Trophoblast cell (in vitro differentiated cells and primary cell): ENCODE measurements at regions not wholly inside any gene's neighbourhood (a gene's known extent, or its start where the extent isn't known, plus 50 kb on each side); places are given as distances from the start of the nearest gene placed in this dataset.

Source experiments
- DNase-seq, 2 donors: peaks; one replicate each; pipeline ENCODE4 v3.0.0-alpha.2; 2016
- H2AFZ ChIP-seq: 2 replicates; pipeline ENCODE4 v1.6.1; 2013; ENCODE audit warnings: low read length, moderate library complexity, mild to moderate bottlenecking; ENCODE audit not compliant: insufficient read depth, poor library complexity
- H2AK5ac ChIP-seq: 2 replicates; pipeline ENCODE4 v1.6.1; 2013; ENCODE audit warnings: mild to moderate bottlenecking, low read length
- H2BK120ac ChIP-seq: 2 replicates; pipeline ENCODE4 v1.6.1; 2013; ENCODE audit warnings: low read length, mild to moderate bottlenecking, moderate library complexity; ENCODE audit not compliant: insufficient read depth, poor library complexity
- H2BK12ac ChIP-seq: 2 replicates; pipeline ENCODE4 v1.6.1; 2013; ENCODE audit warnings: mild to moderate bottlenecking, low read length, moderate library complexity
- H2BK5ac ChIP-seq: 2 replicates; pipeline ENCODE4 v1.6.1; 2013; ENCODE audit warnings: low read length, low read depth, moderate library complexity, mild to moderate bottlenecking; ENCODE audit not compliant: poor library complexity
- H3K14ac ChIP-seq: 2 replicates; pipeline ENCODE4 v1.6.1; 2013; ENCODE audit warnings: mild to moderate bottlenecking, low read length
- H3K18ac ChIP-seq: 2 replicates; pipeline ENCODE4 v1.6.1; 2013; ENCODE audit warnings: mild to moderate bottlenecking, low read length
- H3K23ac ChIP-seq: 2 replicates; pipeline ENCODE4 v1.6.1; 2013; ENCODE audit warnings: low read length
- H3K27ac ChIP-seq: 2 replicates; pipeline ENCODE4 v1.5.1; 2013; ENCODE audit warnings: low read depth, mild to moderate bottlenecking, inconsistent platforms, low read length, moderate library complexity
- H3K27me3 ChIP-seq: 2 replicates; pipeline ENCODE4 v1.6.1; 2013; ENCODE audit warnings: inconsistent platforms, mild to moderate bottlenecking, low read length, moderate library complexity; ENCODE audit not compliant: insufficient read depth
- H3K36me3 ChIP-seq, 2 experiments: 1 replicate in 1 of 2; 2 replicates in 1 of 2; pipeline ENCODE4 v1.6.1; 2013; ENCODE audit warnings: low read length in 2 of 2, mild to moderate bottlenecking in 2 of 2, moderate library complexity in 1 of 2; ENCODE audit not compliant: insufficient read depth in 2 of 2, control insufficient read depth in 1 of 2
- H3K4ac ChIP-seq: 2 replicates; pipeline ENCODE4 v1.6.1; 2013; ENCODE audit warnings: low read depth, mild to moderate bottlenecking, low read length, moderate library complexity
- H3K4me1 ChIP-seq, 2 experiments: 1 replicate in 1 of 2; 2 replicates in 1 of 2; pipeline ENCODE4 v1.6.1; 2013; ENCODE audit warnings: low read length in 2 of 2, mild to moderate bottlenecking in 2 of 2, moderate library complexity in 1 of 2; ENCODE audit not compliant: insufficient read depth in 2 of 2, control insufficient read depth in 1 of 2
- H3K4me2 ChIP-seq: 2 replicates; pipeline ENCODE4 v1.6.1; 2013; ENCODE audit warnings: inconsistent platforms, mild to moderate bottlenecking, low read length, moderate library complexity
- H3K4me3 ChIP-seq: 2 replicates; pipeline ENCODE4 v1.5.1; 2013; ENCODE audit warnings: mild to moderate bottlenecking, low read depth, low read length, inconsistent platforms
- H3K79me1 ChIP-seq: one replicate; pipeline ENCODE4 v1.6.1; 2013; ENCODE audit warnings: low read length
- H3K79me2 ChIP-seq: 2 replicates; pipeline ENCODE4 v1.6.1; 2013; ENCODE audit warnings: low read length, mild to moderate bottlenecking; ENCODE audit not compliant: control insufficient read depth, insufficient read depth, poor library complexity
- H3K9ac ChIP-seq: 2 replicates; pipeline ENCODE4 v1.6.1; 2013; ENCODE audit warnings: mild to moderate bottlenecking, low read length
- H3K9me3 ChIP-seq: 2 replicates; pipeline ENCODE4 v1.6.1; 2013; ENCODE audit warnings: low read depth, mild to moderate bottlenecking, control low read depth, inconsistent platforms, low read length; ENCODE audit not compliant: insufficient read depth
- H4K12ac ChIP-seq: 2 replicates; pipeline ENCODE4 v1.6.1; 2013; ENCODE audit warnings: low read depth, mild to moderate bottlenecking, low read length, moderate library complexity
- H4K8ac ChIP-seq: 2 replicates; pipeline ENCODE4 v1.6.1; 2013; ENCODE audit warnings: low read depth, mild to moderate bottlenecking, low read length, moderate library complexity
- H4K91ac ChIP-seq: one replicate; pipeline ENCODE4 v1.6.1; 2013; ENCODE audit warnings: low read depth, mild to moderate bottlenecking, low read length, moderate library complexity
- WGBS: extraction: QIAGEN DNeasy Blood & Tissue Kit; methylation state at CpG from one replicate; pipeline ENCODE4 v1.1.7; 2013; ENCODE audit warnings: missing lambda C conversion rate; ENCODE audit not compliant: insufficient read length, insufficient coverage; ENCODE audit errors: extremely low coverage; 5-methylcytosine and 5-hydroxymethylcytosine counted together

DNA sequence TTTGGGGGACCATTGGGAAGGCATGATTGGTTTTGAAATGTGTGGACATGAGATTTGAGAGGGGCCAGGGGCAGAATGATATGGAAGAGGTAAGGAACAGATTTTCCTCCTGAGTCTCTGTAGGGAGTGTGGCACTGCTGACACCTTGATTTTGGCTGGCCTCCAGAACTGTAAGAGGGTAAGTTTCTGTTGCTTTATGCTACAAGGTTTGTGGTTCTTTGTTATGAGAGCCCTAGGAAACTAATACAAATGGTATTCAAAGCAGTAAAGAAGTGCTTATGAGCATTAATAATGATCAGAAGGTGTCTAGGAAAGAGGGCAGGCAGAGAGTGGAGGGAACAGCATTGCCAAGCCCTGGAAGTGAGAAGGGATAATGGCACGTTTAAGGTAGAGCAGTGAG lies 574.3 kb upstream of the NXPH2 start:
- H4K12ac ChIP-seq = no peak overlapping the region
- H3K14ac ChIP-seq = no peak overlapping the region
- H2AK5ac ChIP-seq = no peak overlapping the region
- H2BK12ac ChIP-seq = no peak overlapping the region
- no peak overlapping the region for H2AFZ ChIP-seq
- H3K4me2 ChIP-seq = no peak overlapping the region
- no peak overlapping the region for H2BK120ac ChIP-seq
- H3K23ac ChIP-seq = no peak overlapping the region
- no peak overlapping the region for H2BK5ac ChIP-seq
- no peaks in the 10 kb centered on the region for H3K27me3 ChIP-seq
- H4K91ac ChIP-seq = no peak overlapping the region
- no peak overlapping the region for H4K8ac ChIP-seq
- H3K79me1 ChIP-seq = no peaks in the 10 kb centered on the region
- no peak overlapping the region for H3K4ac ChIP-seq
- no CpG with 5 or more reads among the region's 1 CpG for WGBS
- no peak overlapping the region for H3K27ac ChIP-seq
- H3K18ac ChIP-seq = no peak overlapping the region
- H3K4me3 ChIP-seq = no peak overlapping the region
- H3K4me1 ChIP-seq = no peaks in the 10 kb centered on the region
- H3K9me3 ChIP-seq = peaks cover 7% of the 10 kb centered on the region
- no peak overlapping the region for H3K9ac ChIP-seq
- no peak for DNase-seq
- H3K79me2 ChIP-seq = no peaks in the 10 kb centered on the region
- no peaks in the 10 kb centered on the region for H3K36me3 ChIP-seq

DNA sequence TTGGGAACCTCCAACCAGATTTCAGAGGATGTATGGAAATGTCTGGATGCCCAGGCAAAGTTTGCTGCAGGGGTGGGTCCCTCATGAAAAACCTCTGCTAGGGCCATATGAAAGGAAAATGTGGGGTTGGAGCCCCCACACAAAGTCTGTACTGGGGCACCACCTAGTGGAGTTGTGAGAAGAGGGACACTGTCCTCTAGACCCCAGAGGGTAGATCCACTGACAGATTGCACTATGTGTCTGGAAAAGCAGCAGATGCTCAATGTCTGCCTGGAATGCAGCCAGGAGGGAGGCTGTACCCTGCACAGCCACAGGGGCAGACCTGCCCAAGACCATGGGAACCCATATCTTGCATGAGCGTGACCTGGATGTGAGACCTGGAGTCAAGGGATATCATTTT lies 573.7 kb upstream of the NXPH2 start:
- Histone ChIP-seq H4K91ac (no peak overlapping the region), H3K9ac (no peak overlapping the region), H4K8ac (no peak overlapping the region), H3K23ac (no peak overlapping the region), H2AK5ac (no peak overlapping the region), H3K14ac (no peak overlapping the region), H4K12ac (no peak overlapping the region), H3K18ac (no peak overlapping the region), H3K4ac (no peak overlapping the region), H3K27ac (no peak overlapping the region), H3K79me2 (no peaks in the 10 kb centered on the region), H3K9me3 (peaks cover 7% of the 10 kb centered on the region), H2BK120ac (no peak overlapping the region), H3K4me1 (no peaks in the 10 kb centered on the region), H3K4me3 (no peak overlapping the region), H2AFZ (no peak overlapping the region), H2BK5ac (no peak overlapping the region), H3K36me3 (no peaks in the 10 kb centered on the region), H3K79me1 (no peaks in the 10 kb centered on the region), H2BK12ac (no peak overlapping the region), H3K4me2 (no peak overlapping the region), H3K27me3 (no peaks in the 10 kb centered on the region)
- WGBS = no CpG with 5 or more reads among the region's 1 CpG
- DNase-seq = no peak

DNA sequence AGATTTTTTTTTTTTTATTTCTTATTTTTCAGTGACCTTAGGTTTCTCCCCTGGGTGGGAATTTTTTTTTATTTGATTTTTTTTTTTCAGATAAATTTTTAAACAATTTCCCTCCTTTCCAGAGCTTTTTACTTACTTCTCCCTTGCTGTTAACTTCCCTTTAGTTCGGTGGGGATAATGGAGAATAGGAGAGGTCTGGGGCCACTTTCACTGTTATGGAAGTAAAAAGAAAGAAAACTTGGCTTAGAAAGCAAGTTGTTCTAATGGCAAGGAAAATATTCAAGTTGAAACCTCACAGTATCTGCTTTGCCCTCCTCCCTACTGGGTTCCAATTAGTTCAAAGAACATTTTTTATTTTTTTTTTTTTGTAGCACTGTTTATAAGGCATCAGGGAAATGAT lies 537.1 kb upstream of the NXPH2 start:
- H3K27ac ChIP-seq = no peak overlapping the region
- no peak overlapping the region for H4K8ac ChIP-seq
- H3K27me3 ChIP-seq = no peaks in the 10 kb centered on the region
- H2BK5ac ChIP-seq = no peak overlapping the region
- DNase-seq = no peak
- no peak overlapping the region for H2AFZ ChIP-seq
- H3K9ac ChIP-seq = no peak overlapping the region
- no peak overlapping the region for H2BK12ac ChIP-seq
- H3K4me3 ChIP-seq = no peak overlapping the region
- no CpG with 5 or more reads among the region's 1 CpG for WGBS
- H2AK5ac ChIP-seq = no peak overlapping the region
- H3K9me3 ChIP-seq = no peaks in the 10 kb centered on the region
- H3K23ac ChIP-seq = no peak overlapping the region
- no peaks in the 10 kb centered on the region for H3K4me1 ChIP-seq
- no peak overlapping the region for H4K91ac ChIP-seq
- H3K14ac ChIP-seq = no peak overlapping the region
- no peaks in the 10 kb centered on the region for H3K79me1 ChIP-seq
- no peaks in the 10 kb centered on the region for H3K36me3 ChIP-seq
- no peak overlapping the region for H3K18ac ChIP-seq
- no peak overlapping the region for H3K4me2 ChIP-seq
- no peak overlapping the region for H2BK120ac ChIP-seq
- H3K4ac ChIP-seq = no peak overlapping the region
- H4K12ac ChIP-seq = no peak overlapping the region
- no peaks in the 10 kb centered on the region for H3K79me2 ChIP-seq

DNA sequence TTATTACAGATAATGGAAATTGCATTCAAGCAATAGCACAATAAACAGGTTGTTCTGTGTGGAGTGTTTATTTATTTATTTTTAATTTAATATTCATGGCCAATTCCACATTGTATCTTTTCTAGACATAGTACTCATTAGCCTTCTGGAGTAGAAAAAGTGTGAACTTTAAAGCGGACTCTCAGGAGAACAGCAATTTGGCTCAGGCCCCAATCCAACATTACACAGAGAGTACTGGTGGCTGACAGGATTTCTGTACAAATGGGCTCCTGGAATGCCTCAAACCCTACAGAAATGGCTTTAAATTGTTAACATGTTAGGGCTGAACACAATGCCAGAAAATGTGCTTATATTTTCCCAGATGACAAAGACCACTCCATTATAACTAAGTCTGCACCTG lies 533.9 kb upstream of the NXPH2 start:
- Histone ChIP-seq H4K12ac (no peak overlapping the region), H4K91ac (no peak overlapping the region), H2AFZ (no peak overlapping the region), H3K36me3 (no peaks in the 10 kb centered on the region), H3K4me1 (no peaks in the 10 kb centered on the region), H3K27me3 (no peaks in the 10 kb centered on the region), H2BK120ac (no peak overlapping the region), H3K27ac (no peak overlapping the region), H3K79me1 (no peaks in the 10 kb centered on the region), H2BK5ac (no peak overlapping the region), H3K18ac (no peak overlapping the region), H3K79me2 (no peaks in the 10 kb centered on the region), H3K9ac (no peak overlapping the region), H3K4ac (no peak overlapping the region), H2AK5ac (no peak overlapping the region), H4K8ac (no peak overlapping the region), H3K23ac (no peak overlapping the region), H2BK12ac (no peak overlapping the region), H3K4me2 (no peak overlapping the region), H3K4me3 (no peak overlapping the region), H3K9me3 (no peaks in the 10 kb centered on the region), H3K14ac (no peak overlapping the region)
- WGBS = no CpG with 5 or more reads among the region's 1 CpG
- DNase-seq = no peak
